ENCODE measurements at regions not wholly inside any gene's neighbourhood (a gene's known extent, or its start where the extent isn't known, plus 50 kb on each side); places are given as distances from the start of the nearest gene placed in this dataset.

GRCh38 chr5:117431091-117431490 is 856.5 kb upstream of the SEMA6A start:
- TF ChIP-seq ZNF274 (IDR thresholded peaks at IDR 0.05; ENCODE audit: low read depth, low read length) (no peak), YY1 (IDR thresholded peaks at IDR 0.05; ENCODE audit: insufficient read depth, insufficient read length) (no peak), SUZ12 (IDR thresholded peaks at IDR 0.05; ENCODE audit: extremely low read depth, insufficient read depth, insufficient read length) (no peak)

All from NT2/D1 (cell line).